ENCODE measurements at regions not wholly inside any gene's neighbourhood (a gene's known extent, or its start where the extent isn't known, plus 50 kb on each side); places are given as distances from the start of the nearest gene placed in this dataset.

GRCh38 chr14:106679776-106680175 is 1153.4 kb downstream of the TMEM121 start:
- TF ChIP-seq CTCF (conservative IDR thresholded peaks at IDR 0.05; ENCODE audit: low read length) = no peak

GRCh38 chr14:106681161-106681560 is 1154.8 kb downstream of the TMEM121 start:
- no peak for TF ChIP-seq CTCF (conservative IDR thresholded peaks at IDR 0.05; ENCODE audit: low read length)
- no peak for DNase-seq (ENCODE audit: low read depth)
- no peak overlapping the region for H3K4me3 ChIP-seq (ENCODE audit: low read length)

More at GRCh38 chr14:106679776-106680175, 1153.4 kb downstream of the TMEM121 start:
- no peak overlapping the region for H3K4me3 ChIP-seq (ENCODE audit: low read length)
- no peak for DNase-seq (ENCODE audit: low read depth)

- H3K4me3 ChIP-seq (ENCODE audit: low read length) = no peak overlapping the region
- TF ChIP-seq CTCF (conservative IDR thresholded peaks at IDR 0.05; ENCODE audit: low read length) = no peak
- DNase-seq (ENCODE audit: low read depth) = no peak
Observed at GRCh38 chr14:106681568-106681967, 1155.2 kb downstream of the TMEM121 start.

GRCh38 chr14:106683631-106684030 is 1157.2 kb downstream of the TMEM121 start:
- no peak overlapping the region for H3K4me3 ChIP-seq (ENCODE audit: low read length)
- no peak for TF ChIP-seq CTCF (conservative IDR thresholded peaks at IDR 0.05; ENCODE audit: low read length)
- no peak for DNase-seq (ENCODE audit: low read depth)

GRCh38 chr14:106686533-106686932 is 1160.2 kb downstream of the TMEM121 start:
- no peak for DNase-seq (ENCODE audit: low read depth)
- H3K4me3 ChIP-seq (ENCODE audit: low read length) = no peak overlapping the region
- TF ChIP-seq CTCF (conservative IDR thresholded peaks at IDR 0.05; ENCODE audit: low read length) = no peak

GRCh38 chr14:106690333-106690891 is 1164.0 kb downstream of the TMEM121 start:
- TF ChIP-seq CTCF (conservative IDR thresholded peaks at IDR 0.05; ENCODE audit: low read length) = no peak
- H3K4me3 ChIP-seq (ENCODE audit: low read length) = no peak overlapping the region
- no peak for DNase-seq (ENCODE audit: low read depth)

GRCh38 chr14:106691601-106692291 is 1165.4 kb downstream of the TMEM121 start:
- no peak overlapping the region for H3K4me3 ChIP-seq (ENCODE audit: low read length)
- no peak for DNase-seq (ENCODE audit: low read depth)
- TF ChIP-seq CTCF (conservative IDR thresholded peaks at IDR 0.05; ENCODE audit: low read length) = no peak
